HS-27A (cell line): ENCODE measurements at regions not wholly inside any gene's neighbourhood (a gene's known extent, or its start where the extent isn't known, plus 50 kb on each side); places are given as distances from the start of the nearest gene placed in this dataset.
"Not testable (repeated sequence)": the region's sequence is repeated elsewhere in the genome, so short reads cannot be mapped to it uniquely, and the experiment has no call there.

ENCODE experiments used
- DNase-seq: peaks from one replicate; pipeline ENCODE4 v3.0.0-alpha.2; 2012; ENCODE audit warnings: low read depth, missing footprints

- no peak for DNase-seq
Measured at GRCh38 chr5:58357799-58358500, 101.9 kb downstream of the PLK2 start.

DNA sequence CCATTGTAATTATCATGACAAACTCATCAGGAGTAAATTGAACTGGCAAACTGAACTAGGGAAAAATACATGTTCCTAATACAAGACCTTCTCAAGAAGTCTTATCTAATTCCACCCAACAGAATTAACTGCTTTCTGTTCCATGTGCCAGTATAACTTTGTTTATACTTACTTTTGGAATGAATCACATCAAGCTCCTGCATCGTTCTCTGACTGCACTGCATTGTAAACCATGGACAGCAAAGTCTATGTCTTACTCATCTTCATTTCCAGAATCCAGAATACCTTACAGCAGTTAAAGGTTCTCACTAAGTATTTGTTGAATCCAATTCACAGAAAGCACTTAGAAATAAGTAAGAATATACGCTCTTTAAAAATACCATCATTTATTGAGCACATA lies 102.8 kb downstream of the PLK2 start:
- no peak for DNase-seq

- no peak for DNase-seq
Measured at GRCh38 chr5:58356662-58357061, 103.2 kb downstream of the PLK2 start.

DNA sequence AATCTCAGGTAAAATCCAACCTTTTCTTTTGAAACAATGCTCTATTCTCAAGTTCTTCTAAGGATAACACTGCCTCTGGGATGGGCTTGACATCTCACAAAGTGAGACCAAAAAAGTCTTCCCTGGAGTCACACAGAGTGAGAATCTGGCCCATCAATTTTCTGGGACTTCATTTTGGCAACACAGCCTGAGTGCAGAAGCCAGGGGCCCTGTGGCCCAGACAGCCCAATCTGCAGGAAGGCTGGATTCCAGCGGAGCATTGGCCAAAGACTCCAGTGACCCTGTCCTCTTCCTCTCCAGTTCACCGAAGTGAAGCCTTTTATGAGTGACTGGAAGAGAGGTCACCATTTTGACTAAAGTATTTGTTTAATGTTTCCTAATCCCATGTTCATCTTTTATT lies 105.1 kb downstream of the PLK2 start:
- DNase-seq, result no peak

GRCh38 chr5:58353992-58354391 lies 105.9 kb downstream of the PLK2 start:
- DNase-seq, result no peak

DNA sequence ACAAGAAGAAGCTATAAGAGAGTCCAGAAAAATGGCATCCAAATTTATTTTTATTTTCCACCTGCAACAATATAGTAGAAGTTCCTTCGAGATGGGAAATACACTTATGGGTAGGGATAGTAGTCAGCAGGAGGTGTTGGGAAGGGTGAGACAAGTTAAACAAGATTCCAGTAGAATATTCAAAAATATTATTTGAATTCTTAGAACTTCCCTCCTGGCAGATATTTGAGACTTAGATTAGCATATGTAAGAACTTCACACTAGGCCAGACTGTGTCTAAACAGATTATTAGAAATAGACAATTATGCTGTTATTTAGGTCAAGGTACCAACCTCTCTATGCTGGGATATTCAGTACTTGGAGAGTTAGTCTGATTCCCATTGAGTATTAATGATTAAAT lies 108.7 kb downstream of the PLK2 start:
- DNase-seq, result no peak

DNA sequence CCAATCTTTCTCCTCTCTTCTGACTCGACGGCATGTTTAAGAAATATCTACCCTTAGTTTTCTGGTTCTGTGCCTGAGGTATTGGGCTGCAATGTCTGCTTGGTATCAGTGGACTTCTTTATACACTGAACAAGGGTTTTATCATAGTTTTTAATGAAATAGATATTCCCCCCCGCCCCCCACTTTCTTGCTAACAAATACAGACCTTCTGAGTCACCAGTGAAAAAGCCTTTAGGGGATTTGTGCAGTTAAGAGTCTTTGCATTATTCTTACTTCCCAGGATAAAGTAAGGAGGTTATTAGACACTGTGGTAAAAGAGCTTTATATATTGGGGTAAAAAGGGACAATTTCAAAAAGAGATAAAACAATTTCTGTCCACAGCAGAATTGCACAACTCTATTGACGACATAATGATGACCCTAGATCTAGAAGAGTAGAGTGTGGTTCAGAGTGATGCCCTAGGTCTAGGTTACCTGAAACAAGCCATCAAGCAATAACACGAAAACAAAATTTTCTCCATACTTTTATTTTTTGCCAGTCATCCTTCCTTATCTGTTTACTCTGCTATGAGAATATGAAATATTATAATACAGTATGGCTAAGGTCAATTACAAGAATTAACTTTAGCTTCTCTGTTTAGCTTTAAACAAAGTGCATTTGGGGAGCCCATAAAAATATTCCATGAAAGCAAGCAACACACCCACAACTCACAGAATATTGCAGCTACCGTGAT lies 110.7 kb downstream of the PLK2 start:
- no peak for DNase-seq

DNA sequence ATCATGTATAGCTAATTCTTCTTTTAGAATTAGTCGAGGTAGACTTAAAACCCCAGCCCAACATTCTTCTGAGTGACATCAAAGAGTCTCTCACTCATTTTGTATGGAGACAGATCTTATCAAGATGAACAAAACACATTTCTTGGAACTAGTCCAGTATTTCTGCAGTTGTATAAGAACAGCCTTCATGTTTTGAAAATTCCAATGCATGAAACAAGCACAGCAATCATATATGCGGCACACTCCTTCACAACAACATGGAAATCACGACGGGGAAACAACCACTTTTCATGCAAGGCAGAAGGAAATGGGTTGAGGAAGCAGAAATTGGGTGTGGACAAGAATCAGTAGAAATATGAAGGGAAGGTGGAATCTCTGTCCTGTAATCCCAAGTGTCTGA lies 113.8 kb downstream of the PLK2 start:
- DNase-seq, result no peak

GRCh38 chr5:58341476-58341875 lies 118.4 kb downstream of the PLK2 start:
- no peak for DNase-seq

GRCh38 chr5:58335518-58335917 lies 124.4 kb downstream of the PLK2 start:
- no peak for DNase-seq

DNA sequence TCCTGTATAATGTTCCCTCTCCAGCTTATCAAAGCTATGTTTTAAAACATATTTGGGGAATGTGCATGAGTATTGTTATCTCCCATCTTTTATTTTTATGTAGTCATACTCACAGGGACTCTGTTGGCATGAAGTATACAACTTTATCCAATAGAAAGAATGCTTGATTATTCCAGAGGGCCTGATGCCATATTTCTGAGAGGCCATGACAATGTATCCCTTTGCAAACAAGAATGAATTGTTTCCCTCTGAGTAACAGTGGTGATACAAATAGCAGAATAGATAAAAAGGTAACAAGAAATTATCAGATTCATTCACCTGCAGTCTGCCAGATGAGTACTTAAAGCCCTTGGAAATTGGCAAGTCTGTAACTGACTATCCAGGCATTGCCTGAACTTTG lies 125.9 kb downstream of the PLK2 start:
- no peak for DNase-seq

- no peak for DNase-seq
Measured at GRCh38 chr5:58330781-58331180, 129.1 kb downstream of the PLK2 start.

DNA sequence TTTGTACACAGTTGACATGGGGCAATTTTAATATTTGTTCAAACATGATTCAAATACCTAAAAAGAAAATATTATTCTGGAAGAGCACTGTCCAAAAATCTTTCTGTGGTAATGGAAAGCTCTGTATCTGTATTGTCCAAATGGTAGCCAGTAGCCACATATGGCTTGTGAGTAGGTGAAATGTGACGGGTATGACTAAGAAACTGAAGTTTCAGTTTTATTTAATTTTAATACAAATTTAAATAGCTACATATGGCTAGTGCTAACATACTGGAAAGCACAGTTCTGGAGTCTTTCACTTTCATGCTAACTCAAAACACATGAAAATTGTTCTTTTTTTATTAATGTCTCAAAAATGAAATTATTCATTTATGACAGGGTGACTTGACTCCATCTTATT lies 132.6 kb downstream of the PLK2 start:
- DNase-seq, result no peak

DNA sequence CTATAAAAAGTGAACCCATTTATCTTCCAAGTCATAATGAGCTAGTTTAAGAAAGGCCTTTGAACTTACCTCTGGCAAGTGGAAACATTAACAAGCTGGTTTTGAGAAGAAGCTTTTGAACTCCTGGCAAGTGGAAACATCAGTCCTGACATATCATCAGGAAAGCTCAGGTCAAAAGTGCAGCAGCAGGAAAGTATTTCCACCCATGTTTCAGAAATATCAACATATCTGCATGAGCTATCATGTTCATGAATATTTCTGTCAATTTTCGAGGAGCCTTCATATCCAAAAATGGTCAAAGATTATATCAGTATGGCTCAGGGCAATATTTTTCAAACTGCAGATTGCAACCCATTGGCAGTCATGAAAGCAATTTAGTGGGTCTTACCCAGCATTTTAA lies 133.9 kb downstream of the PLK2 start:
- no peak for DNase-seq

DNA sequence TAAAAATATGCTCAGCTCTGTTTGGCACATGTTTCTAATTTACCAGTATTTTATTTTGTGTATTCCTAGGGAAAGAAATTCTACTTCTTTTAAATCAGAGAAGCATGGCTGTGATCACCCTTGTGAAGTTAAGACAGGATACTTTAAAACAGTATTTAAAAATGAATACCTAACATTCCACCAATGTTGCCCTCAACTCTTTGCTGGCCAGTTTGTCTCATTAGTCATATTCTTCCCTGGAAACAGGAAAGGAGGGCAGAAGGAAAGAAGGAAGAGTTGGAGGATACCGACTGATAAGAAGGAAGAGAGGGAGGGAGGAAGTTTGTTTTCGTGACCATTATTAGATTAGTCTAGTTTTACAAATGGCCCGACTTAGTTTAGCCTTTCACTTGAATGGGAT lies 137.4 kb downstream of the PLK2 start:
- DNase-seq, result peak; percentile 33

DNA sequence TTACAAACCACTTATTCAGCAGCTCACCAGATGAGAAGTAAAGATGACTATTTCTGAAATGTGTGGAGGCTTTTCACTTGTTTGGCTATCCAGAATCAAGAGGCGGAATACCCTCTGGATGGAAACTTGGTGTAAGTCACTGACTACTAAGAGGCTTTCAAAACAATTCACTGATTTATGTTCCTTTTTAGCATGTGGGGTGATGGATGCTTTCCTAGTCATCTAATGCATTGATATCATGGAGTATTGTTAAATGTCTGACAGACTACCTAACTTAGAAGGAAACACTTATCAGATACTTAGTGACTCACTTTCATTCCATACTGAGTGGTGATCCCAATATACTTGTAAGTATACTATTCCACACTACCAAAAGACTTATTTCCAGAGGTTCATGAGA lies 141.4 kb downstream of the PLK2 start:
- no peak for DNase-seq

DNA sequence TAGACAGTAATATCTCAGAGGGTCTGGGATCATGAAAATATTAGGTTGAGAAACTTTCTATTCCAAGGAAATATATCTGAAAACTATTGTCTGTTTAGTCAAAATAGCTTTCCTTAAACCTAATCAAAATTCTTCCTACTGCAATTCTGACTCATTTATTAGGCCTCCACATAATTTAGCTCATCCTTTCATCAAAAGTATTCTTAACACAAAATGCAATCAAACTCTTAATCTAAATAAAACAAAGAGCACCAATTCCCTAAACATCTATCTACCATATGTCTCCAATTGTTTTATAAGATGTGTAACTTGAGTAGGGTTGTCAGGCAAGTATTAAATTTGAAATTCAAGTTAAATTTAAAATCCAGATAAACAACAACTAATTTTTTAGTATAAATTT lies 142.1 kb downstream of the PLK2 start:
- DNase-seq, result no peak

GRCh38 chr5:58317009-58317408 lies 142.9 kb downstream of the PLK2 start:
- DNase-seq, result no peak

- DNase-seq, result no peak
Measured at GRCh38 chr5:58315794-58316193, 144.1 kb downstream of the PLK2 start.

GRCh38 chr5:58314356-58315210 lies 145.3 kb downstream of the PLK2 start:
- no peak for DNase-seq

- no peak for DNase-seq
Measured at GRCh38 chr5:58312299-58312698, 147.6 kb downstream of the PLK2 start.

DNA sequence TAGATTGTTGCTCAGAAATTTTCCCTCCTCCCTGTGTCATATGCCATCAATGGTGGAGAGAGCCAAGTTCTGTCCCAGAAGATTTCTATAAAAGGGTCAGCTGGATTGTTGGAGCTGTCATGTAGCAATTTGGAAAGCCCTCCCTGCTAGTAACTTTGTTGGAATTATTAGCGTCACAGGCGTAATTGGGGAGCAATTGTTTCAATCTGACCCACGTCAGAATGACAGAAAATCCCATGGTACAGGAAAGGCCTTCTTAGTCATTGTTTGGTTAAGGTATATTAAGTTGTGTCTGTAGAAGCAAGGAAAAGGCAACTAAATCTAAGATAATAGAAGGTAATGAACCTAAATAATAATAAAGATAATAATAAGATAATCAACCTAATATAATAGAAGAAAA lies 148.4 kb downstream of the PLK2 start:
- no peak for DNase-seq

DNA sequence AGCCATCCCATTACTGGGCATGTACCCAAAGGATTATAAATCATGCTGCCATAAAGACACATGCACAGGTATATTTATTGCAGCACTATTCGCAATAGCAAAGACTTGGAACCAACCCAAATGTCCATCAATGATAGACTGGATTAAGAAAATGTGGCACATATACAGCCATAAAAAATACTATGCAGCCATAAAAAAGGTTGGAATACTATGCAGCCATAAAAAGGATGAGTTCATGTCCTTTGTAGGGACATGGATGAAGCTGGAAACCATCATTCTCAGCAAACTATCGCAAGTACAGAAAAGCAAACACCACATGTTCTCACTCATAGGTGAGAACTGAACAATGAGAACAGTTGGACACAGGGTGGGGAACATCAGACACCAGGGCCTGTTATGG lies 151.5 kb downstream of the PLK2 start:
- DNase-seq, result not testable (repeated sequence)
